Upper lobe of left lung (tissue), 4 donors: ENCODE measurements at regions not wholly inside any gene's neighbourhood (a gene's known extent, or its start where the extent isn't known, plus 50 kb on each side); places are given as distances from the start of the nearest gene placed in this dataset.

Experiments
- EP300 ChIP-seq, 4 donors: sonication (generic); formaldehyde crosslinking; IDR thresholded peaks; one replicate each; pipeline ENCODE4 v1.5.1; 2017; ENCODE audit warnings: antibody characterized with exemption in 4 of 4, control low read depth in 2 of 4
- POLR2A ChIP-seq, 4 donors: fragments of 450-650 bp; IDR thresholded peaks; one replicate each; pipeline ENCODE4 v1.5.1; 2016 to 2017; ENCODE audit warnings: antibody characterized with exemption in 4 of 4, mild to moderate bottlenecking in 2 of 4
- POLR2AphosphoS5 ChIP-seq, 2 donors: sonication (generic); formaldehyde crosslinking; IDR thresholded peaks; one replicate each; pipeline ENCODE4 v1.5.1; 2017; ENCODE audit warnings: antibody characterized with exemption in 2 of 2
- TF ChIP-seq, protein P1 (sequence below), 6 experiments: fragments of 450-650 bp in 4 of 6; fragments of 200-600 bp in 2 of 6; sonication (generic) in 2 of 6; IDR thresholded peaks; one replicate each; pipeline ENCODE4 v1.5.1; 2016 to 2019; ENCODE audit warnings: antibody characterized with exemption in 6 of 6

DNA sequence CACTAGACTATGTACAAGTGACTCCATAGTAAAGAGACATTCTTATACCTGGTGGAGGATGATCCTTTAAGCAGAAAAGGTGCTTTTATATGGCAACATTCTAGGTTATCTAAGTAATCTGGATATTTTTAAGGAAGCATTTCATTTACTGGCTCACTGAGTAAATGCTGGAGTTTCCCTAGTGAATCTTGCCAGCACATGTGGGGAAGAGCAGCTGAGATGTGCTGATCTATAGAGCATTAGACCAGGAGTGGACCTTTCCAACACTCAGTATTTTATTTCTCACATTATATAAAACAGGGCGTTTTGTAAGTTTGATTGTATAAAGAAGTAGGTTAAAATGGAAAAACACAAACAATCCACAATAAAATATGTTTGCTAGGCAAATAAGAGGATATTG lies 478.5 kb downstream of the ATP23 start:
- no peak for TF ChIP-seq EP300 (IDR thresholded peaks at IDR 0.05)
- no peak for TF ChIP-seq POLR2A (IDR thresholded peaks at IDR 0.05)
- TF ChIP-seq, protein P1, sequence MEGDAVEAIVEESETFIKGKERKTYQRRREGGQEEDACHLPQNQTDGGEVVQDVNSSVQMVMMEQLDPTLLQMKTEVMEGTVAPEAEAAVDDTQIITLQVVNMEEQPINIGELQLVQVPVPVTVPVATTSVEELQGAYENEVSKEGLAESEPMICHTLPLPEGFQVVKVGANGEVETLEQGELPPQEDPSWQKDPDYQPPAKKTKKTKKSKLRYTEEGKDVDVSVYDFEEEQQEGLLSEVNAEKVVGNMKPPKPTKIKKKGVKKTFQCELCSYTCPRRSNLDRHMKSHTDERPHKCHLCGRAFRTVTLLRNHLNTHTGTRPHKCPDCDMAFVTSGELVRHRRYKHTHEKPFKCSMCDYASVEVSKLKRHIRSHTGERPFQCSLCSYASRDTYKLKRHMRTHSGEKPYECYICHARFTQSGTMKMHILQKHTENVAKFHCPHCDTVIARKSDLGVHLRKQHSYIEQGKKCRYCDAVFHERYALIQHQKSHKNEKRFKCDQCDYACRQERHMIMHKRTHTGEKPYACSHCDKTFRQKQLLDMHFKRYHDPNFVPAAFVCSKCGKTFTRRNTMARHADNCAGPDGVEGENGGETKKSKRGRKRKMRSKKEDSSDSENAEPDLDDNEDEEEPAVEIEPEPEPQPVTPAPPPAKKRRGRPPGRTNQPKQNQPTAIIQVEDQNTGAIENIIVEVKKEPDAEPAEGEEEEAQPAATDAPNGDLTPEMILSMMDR (IDR thresholded peaks at IDR 0.05) = no peak
- no peak for TF ChIP-seq POLR2AphosphoS5 (IDR thresholded peaks at IDR 0.05)
